UCSD-AML1 (cell line): ENCODE measurements at regions not wholly inside any gene's neighbourhood (a gene's known extent, or its start where the extent isn't known, plus 50 kb on each side); places are given as distances from the start of the nearest gene placed in this dataset.
"Not testable (repeated sequence)": the region's sequence is repeated elsewhere in the genome, so short reads cannot be mapped to it uniquely, and the experiment has no call there.

Source experiments
- DNase-seq: peaks from one replicate; lab custom pipeline; 2025; ENCODE audit not compliant: unreplicated experiment; lab: John Stamatoyannopoulos, UW

DNA sequence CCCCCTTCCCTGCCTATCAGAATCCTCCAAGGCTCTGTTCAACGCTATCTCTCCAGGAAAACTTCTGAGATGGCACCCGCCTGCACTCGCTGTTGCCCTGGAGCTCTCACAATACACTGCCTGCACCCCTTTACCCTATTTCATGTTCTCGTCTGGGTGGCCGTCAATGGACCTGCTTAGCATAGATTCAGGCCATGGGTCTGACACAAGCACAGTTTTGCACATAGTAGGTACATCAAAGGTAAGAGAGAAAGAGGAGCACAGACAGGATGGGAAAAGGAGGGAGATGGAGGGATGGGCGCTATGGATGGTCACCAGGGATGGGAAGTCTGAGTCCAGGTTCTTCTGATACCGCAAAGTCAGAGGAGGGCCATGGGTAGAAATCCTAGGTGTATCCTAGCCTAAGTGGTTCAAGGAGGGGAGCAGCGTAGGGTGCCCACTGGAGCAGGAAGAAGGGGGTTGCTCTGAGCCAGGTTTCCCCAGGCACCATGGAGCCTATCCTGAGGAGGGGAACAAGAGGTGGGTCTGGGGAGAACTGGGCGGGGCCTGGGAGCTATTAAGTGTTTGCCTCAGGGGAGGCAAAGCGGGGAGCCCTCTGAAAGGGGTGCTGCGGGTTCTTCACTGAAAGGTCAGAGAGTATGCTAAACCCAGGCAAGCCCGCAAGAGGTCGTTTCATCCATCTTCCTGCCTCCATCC is 89.3 kb downstream of the MRPL14 start:
- no peak for DNase-seq

DNA sequence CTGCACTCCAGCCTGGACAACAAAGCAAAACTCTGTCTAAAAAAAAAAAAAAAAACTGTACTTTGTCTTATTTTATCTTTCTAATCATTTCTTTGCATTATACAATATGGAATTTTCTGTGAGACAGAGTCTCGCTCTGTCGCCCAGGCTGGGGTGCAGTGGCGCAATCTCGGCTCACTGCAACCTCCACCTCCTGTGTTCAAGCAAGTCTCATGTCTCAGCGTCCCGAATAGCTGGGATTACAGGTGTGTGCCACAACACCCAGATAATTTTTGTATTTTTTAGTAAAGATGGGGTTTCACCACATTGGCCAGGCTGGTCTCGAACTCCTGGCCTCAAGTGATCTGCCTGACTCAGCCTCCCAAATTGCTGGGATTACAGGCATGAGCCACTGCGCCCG is 90.0 kb downstream of the MRPL14 start:
- DNase-seq: not testable (repeated sequence)

DNA sequence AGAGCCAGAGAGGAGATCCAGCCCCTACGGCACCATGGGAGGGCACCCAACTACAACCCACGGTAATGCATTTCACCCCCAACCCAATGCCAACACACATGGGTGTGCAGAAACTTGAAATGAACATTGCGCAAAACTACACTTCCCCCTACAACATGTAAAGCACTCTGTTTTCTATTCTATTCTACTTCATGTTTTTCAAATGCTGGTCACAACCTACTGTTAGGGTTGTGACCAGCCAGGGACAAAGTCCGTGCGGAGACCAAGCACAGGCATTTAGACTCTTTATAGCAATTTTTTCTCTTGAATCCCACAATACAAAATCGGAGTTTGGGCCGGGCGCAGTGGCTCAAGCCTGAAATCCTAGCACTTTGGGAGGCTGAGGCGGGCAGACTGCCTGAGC is 90.6 kb downstream of the MRPL14 start:
- no peak for DNase-seq

DNA sequence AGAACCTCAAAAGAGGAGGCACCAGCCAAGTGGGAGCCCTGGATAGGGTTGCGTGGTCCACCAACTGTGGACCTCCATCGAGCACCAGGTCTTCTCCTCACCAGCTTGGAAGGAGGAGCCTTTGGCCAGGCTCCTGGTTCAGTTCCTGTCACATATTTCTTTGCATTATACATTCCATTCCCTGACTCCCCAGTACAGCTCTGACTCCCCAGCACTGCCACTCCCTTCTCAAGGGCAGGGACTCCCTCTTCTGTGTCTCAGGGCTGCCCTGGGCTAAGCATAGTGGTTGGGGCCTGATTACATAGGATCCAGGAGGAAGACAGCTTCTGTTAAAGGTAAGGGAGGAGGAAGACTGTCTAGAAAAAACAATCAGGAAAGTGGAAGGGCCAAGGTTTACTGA is 91.1 kb downstream of the MRPL14 start:
- DNase-seq: no peak

DNA sequence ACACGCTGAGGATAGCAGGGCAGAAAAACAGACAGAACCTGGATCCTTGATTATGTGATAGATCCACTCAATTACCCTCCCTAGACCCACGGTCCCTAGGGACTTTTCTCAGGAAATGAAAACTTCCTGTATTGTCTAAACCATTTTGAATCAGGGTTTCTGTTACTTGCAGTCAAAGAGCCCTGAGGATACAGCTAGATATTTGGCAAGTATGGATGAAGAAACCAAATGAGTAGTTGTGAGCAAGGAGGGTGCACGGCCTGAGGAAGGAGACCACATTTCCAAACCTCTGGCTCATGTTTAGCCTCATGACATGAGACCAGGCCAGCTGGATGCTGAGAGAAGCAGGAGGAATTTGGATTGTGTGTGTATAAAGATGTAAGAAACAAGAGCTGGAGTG is 91.6 kb downstream of the MRPL14 start:
- no peak for DNase-seq

DNA sequence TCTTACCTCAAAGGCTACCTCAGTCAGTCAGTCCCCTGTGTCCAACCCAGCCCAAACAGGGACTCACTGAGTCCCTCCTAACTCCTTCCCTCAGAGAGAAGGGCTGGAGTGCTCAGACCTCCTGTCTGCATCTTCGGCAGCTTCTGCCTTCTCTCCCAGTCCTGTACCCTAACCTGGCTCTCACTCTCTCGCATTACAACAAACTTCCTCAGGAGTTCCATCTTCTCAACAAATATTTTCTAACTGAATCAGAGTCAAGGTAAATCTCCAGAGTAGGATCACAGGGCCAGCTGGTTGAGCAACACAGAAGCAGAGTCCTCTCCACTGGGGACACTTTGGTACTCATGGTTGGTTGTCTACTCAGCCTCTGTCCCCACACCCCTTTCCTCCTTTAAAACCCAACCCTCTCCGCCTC is 92.3 kb downstream of the MRPL14 start:
- no peak for DNase-seq

DNA sequence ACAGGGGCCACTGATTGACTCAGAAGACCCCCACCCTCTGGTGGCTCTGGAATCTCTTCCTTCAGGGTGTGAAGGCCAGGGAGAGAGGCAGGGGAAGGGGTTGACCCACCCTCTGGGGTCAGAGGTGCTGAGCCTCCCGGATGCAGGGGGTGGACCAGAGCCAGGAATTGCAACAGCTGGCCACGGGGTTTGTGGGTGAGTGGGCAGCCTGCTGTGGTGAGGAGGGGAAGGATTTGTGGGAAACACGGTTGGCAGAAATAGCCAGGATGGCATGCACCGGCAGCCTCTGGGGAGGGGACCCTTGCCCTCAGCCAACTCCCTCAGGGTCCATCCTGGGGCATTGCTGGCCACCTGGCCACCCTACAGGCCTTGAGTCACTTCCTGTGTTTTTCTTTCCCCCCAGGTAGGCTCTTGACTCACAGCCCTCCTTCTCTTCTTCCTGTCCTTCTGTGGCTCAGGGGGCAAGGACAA is 92.8 kb downstream of the MRPL14 start:
- DNase-seq: no peak

DNA sequence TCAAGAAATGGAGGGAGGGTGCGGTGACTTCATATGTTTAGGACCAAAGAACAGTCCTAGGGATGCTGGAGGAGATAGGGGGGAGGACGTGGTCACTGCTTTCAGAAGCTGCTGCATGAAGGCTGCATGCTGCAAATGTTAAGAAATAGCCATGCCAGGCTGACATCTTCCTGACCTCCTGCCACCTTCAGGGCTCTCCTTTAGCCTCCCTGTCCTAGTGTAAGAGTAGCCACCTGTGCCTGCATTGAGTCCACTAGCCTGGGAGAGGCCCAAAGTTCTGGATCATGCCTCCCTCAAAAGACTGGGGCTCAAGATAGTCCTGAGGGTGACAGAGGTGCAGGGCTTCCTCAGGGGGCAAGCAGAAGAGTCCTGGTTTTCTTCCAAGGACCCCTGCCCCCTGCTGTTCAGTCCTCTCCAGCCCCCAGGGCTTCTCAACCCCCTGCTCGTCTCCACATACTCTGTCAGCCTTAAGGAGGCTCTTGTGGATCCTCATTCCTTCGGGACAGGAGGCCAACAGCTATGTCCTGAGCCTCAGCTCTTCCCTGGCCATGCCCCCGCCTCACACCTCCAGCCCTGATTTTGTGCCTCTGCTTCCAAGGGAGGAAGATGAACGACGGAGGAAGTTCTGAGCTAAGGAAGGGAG is 96.3 kb downstream of the MRPL14 start:
- no peak for DNase-seq

DNA sequence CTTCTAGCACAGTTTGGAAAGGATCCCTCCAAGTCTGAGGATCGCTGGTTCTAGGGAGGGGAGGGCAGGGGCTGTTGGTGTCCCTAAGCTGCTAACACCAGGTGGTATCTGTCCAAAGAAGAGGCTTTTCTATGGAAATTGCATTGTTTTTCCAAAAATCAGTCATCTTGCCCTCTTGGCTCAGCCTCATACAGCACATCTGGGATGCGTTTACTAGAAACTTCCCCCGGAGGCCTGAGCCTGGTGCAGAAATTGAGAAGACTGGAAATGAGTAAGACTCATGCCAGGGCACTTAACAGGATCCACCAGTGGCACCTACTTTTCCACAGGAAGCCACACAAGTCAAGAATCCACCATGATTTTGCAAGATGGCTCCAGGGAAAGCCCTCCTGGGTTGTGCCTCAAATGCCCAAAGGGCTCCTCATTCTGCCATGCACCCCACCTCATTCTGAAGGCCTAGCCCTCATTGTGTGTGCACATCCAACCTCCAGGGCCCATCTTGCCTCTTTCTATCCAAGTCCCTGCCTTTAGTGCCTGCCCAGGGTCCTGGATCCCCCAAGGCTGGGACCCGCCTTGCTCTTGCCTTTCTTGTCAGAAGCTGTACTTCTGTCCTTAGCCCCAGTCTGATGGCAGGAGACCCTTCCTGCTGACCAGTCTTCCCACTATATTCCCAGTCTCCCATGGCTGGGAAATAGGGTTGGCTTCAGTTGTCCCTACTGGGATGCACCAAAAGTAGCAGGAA is 97.6 kb downstream of the MRPL14 start:
- DNase-seq: no peak

DNA sequence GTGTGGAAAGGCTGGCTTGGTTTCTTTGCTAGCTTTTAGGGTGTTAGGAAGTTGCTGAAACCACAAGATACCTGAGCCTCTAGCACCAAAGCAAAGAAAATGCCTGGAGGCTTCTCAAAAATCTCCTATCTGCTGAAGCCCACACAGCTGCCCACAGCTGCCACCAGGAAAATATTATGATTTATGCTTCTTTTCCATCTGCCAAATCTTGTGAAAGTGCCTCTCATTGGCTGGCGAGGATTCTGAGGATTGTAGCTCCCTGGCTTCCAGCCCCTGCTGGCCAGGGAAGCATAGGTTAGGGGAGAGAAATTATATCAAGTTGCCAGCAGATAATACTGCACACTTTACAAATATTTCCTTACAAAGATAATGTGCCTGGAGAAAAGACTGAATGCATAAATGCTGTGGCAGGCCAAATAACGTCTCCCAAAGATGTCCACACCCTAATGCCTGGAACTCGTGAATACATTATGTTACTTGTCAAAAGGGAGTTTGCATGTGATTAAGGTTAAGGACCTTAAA is 98.4 kb downstream of the MRPL14 start:
- DNase-seq: no peak

DNA sequence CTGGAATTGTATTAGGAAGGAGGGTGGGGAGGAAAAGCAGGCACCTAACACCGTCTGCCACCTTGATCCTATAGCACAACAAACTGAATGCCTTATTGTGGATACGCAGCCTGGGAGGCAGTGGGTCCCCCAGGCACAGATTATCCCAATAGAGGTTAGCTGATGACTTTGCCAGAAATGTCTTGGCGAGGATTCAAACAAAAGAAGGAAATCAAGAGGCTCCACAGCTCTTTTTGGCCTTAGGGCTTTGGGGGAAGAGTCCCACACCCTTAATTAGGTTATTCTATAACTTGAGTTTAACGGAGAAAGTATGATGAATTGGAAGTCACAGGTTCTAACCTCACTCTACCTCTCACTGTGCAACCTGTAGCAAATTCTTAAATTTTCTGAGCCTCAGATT is 102.0 kb downstream of the MRPL14 start:
- DNase-seq: no peak

DNA sequence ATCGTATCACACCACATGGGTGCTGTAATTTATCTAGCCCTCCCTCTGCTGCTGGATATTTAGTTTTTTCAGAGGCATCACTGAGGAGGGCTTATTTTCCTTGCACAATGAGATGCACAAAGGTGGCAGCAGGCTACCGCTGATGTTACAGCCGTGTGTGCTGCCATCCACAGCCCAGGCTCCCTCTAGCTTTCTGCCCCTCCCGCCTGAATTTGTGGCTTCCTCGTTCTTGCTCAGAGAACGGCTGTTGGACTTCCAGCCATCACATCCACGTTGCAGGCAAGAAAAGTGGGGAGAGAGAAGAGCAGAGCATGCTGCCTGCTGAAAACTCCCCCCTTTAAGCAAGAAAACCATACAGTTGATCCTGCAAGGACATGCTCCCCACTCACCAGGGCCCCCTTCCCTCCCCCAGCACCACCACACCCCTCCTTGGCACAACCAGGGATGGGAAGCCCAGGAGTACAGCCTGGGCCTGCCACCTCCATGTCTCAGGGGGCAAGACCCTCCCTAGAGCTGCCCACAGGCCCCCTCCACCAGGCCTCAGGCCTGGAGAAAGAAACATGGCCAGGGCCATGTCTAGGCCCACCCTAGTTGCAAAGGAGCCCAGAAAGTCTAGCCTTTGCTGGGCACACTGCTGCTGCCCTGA is 102.6 kb downstream of the MRPL14 start:
- peak; percentile 51 for DNase-seq

DNA sequence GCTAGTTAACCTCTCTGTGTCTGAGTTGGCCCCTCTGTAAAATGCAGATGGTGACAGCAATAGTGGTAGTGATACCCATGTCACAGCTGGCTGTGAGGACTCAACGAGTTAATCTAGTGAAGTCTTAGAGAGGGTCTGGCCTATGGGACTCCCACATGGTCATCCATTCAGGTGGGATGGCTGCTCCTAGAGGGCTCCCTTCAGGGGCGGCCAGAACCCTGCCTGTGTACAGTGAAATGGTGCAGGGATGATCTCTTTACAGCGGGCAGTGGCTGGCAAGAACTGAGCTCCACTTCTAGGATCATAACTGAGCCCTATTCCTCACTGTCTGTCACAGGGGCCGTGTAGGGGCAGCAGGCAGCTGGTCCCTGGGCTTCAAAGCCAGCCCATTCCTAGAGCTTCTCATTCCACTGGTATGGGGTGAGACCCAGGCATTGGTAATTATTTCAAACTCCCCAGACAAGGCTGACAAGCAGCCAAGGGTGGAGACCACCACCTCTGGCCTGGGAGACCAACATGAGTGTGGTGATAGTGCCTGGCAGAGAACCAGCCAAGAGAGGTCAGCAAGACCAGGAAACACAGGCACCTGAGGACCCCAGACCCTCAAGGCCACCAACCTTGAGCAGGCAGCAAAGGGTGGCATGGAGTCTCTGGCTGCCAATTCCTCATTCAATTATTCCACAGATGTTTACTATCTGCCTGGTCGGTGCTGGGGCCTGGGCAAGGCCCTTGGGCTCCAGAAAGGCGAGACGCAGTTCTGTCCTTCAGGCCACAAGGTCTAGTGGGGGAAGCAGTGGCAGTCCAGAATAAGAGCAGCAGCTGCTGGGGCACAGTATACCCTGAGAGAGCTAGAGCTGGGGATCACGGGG is 103.4 kb downstream of the MRPL14 start:
- DNase-seq: no peak

DNA sequence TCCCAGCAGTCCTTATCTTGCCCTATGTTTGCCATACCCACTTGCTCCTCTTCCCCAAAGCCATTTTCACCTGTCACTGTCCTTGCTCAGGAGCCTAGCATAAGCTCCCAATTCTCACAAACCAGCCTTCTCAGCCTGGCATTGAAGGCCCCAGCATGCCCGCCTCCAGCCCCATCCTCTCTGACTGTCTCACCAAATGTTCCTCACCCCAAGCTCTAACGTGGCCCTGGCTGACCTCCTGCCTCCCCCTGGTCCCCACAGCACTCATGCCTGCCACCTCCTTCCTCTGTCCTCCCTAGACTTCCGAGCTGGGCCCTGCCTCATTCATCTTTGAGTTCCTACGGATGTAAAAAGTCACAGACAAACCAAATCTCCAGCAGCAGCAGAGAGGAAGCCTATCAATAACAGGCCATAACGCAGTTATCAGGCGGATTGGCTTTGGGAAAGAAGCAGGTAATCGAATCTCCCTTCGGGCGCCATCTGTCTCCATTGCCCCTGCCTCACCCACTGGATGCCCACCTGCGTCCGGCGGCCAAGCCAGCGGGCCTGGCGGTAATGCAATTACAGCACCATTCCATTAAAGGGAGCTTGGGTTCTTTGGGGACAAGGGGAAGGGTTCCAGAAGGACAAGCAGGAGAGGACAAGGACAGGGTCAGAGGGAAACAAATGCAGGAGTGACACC is 104.4 kb downstream of the MRPL14 start:
- DNase-seq: no peak

DNA sequence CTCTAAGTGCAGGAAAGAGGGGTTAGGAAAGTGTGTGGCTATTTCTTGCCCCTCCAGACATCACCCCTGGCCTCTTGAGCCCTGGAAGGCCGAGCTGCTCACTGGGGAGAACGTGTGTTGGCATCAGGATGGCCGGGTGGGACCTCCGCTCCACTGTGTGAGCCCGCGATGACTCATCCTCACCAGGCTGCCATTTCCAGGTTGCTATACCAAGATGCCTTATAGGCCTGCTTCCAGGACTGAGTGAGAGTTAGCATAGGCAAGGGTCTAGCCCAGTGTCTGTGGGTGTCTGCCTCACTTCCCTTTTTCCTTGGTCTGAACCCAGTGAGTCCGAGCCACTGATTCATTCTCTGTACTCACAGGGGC is 105.0 kb downstream of the MRPL14 start:
- DNase-seq: no peak

DNA sequence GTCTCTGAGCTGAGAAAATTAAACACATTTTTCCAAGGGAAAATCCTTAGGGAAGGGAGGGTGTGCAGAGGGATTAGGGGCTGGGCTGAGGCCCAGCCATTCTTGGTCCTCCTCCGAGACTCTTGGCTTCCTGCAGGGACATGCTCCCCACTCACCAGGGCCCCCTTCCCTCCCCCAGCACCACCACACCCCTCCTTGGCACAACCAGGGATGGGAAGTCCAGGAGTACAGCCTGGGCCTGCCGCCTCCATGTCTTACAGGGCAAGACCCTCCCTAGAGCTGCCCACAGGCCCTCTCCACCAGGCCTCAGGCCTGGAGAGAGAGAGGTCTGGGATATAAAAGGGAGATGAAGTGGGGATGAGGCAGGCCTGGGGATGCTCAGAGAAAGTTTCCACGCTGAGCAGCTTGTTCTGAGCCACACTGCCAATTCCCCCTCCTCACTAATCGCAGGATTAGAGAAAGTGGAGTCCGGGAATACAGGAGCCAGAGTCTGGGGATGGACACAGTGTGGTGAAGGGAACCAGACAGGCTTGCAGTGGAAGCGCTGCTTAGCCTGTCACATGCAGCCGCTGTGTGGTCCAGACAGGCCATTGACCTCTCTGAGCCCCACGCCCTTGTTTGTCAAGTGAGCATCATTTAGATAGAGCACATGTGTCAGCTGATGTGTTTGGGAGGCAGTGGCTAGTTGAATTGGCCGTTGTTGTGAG is 105.5 kb downstream of the MRPL14 start:
- DNase-seq: no peak

DNA sequence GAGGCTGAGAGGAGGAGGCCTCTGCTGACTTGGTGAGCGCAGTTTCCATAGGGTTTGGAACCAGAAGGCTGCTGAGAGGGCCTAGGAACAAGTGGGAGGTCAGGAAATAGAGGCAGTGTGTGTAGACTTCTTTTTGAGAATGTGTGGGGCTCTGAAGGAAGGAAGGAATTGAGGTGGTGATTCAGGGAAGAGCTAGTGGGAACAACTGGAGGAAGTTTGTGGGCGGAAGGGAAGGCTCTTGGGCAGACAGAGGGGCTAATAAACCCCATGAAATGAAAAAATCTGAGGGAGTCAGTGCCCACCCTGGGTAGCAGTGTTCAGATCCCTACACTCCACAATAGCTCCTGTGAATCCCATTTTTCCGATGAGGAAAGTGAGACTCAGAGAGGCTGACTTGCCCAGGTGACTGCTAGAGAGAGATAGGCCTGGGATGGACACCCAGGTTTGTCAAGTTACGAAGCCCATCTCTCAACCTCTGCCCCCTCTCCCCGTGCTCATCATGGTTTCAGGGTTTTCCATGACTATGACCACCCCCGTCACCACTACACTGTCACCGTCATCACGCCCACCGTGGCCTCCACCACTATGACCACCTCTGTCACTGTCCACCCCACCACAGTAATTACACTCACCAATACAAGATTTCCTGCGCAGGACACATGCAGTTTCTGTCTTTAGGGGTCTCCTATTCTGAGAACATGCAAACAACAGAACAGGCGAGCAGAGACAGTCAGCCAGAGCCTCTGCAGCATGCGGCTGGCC is 106.4 kb downstream of the MRPL14 start:
- DNase-seq: no peak

DNA sequence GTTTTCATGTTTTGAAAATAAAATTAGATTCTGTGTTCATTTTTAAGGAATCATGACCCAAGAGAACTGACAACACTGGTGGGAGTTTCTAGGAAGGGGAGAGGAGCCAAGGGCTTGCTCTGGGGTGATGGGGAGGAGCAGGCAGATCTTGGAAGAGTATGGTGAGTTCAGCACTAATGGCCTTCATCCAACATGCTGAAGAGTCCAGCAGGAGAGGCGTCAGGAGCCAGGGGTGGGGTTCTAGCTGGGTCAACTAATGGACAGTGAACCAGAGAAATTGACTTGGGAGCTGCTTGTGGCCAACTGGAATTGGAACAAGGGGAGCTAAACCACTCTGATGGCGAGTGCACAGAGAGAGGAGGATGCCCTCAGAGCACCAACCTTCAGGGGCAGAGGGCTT is 107.1 kb downstream of the MRPL14 start:
- no peak for DNase-seq

DNA sequence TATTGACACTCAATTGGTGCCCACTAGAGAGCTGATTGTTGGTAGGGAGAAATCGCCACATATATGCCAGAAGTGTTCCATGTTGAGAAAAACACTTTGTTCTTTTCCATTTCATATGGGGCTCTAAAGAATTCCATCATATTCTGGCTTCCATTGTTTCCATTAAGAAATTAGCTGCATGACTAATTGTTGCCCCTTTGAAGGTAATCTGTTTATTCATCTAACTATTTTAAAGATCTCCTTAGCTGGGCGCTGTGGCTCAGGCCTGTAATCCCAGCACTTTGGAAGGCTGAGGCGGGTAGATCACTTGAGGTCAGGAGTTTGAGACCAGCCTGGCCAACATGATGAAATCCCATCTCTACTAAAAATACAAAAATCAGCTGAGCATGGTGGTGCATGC is 109.9 kb downstream of the MRPL14 start:
- not testable (repeated sequence) for DNase-seq
